GDM1 (cell line): ENCODE measurements at regions not wholly inside any gene's neighbourhood (a gene's known extent, or its start where the extent isn't known, plus 50 kb on each side); places are given as distances from the start of the nearest gene placed in this dataset.
"Not testable (repeated sequence)": the region's sequence is repeated elsewhere in the genome, so short reads cannot be mapped to it uniquely, and the experiment has no call there.

Experiments
- DNase-seq: peaks from one replicate; lab custom pipeline; 2025; lab: John Stamatoyannopoulos, UW

- no peak for DNase-seq
Observed at GRCh38 chr19:28436320-28436719, 776.6 kb downstream of the UQCRFS1 start.

GRCh38 chr19:28435551-28436271 is 777.2 kb downstream of the UQCRFS1 start:
- DNase-seq = no peak

GRCh38 chr19:28434794-28435193 is 778.2 kb downstream of the UQCRFS1 start:
- not testable (repeated sequence) for DNase-seq

- not testable (repeated sequence) for DNase-seq
Observed at GRCh38 chr19:28434365-28434764, 778.6 kb downstream of the UQCRFS1 start.

GRCh38 chr19:28433166-28433565 is 779.8 kb downstream of the UQCRFS1 start:
- not testable (repeated sequence) for DNase-seq

- no peak for DNase-seq
Observed at GRCh38 chr19:28430214-28430613, 782.7 kb downstream of the UQCRFS1 start.

- no peak for DNase-seq
Observed at GRCh38 chr19:28429356-28429755, 783.6 kb downstream of the UQCRFS1 start.

GRCh38 chr19:28428663-28429348 is 784.1 kb downstream of the UQCRFS1 start:
- DNase-seq = no peak

GRCh38 chr19:28427376-28428083 is 785.4 kb downstream of the UQCRFS1 start:
- no peak for DNase-seq

- DNase-seq = no peak
Observed at GRCh38 chr19:28426730-28427225, 786.2 kb downstream of the UQCRFS1 start.

- DNase-seq = no peak
Observed at GRCh38 chr19:28426110-28426729, 786.7 kb downstream of the UQCRFS1 start.

- DNase-seq = no peak
Observed at GRCh38 chr19:28425046-28425931, 787.7 kb downstream of the UQCRFS1 start.

GRCh38 chr19:28424662-28425045 is 788.3 kb downstream of the UQCRFS1 start:
- DNase-seq = no peak

GRCh38 chr19:28424077-28424476 is 788.9 kb downstream of the UQCRFS1 start:
- DNase-seq = no peak

GRCh38 chr19:28422791-28423650 is 789.9 kb downstream of the UQCRFS1 start:
- no peak for DNase-seq

GRCh38 chr19:28422046-28422445 is 790.9 kb downstream of the UQCRFS1 start:
- no peak for DNase-seq

GRCh38 chr19:28420811-28421550 is 792.0 kb downstream of the UQCRFS1 start:
- no peak for DNase-seq

- DNase-seq = no peak
Observed at GRCh38 chr19:28419312-28419711, 793.6 kb downstream of the UQCRFS1 start.

GRCh38 chr19:28417361-28417760 is 795.6 kb downstream of the UQCRFS1 start:
- DNase-seq = no peak

- DNase-seq = no peak
Observed at GRCh38 chr19:28416245-28416644, 796.7 kb downstream of the UQCRFS1 start.
